ENCODE measurements at regions not wholly inside any gene's neighbourhood (a gene's known extent, or its start where the extent isn't known, plus 50 kb on each side); places are given as distances from the start of the nearest gene placed in this dataset.

GRCh38 chr1:30272277-30273020 is 450.9 kb downstream of the MATN1 start:
- DNase-seq (ENCODE audit: low spot score in 2 of 2), result no peak
- Mint-ChIP-seq H3K36me3 (ENCODE audit: insufficient read depth) (no peaks in the 10 kb centered on the region), H3K9me3 (no peaks in the 10 kb centered on the region), H3K27ac (ENCODE audit: low read depth) (no peak overlapping the region), H3K4me1 (no peaks in the 10 kb centered on the region), H3K4me3 (no peak overlapping the region), H3K27me3 (peaks cover 76% of the 10 kb centered on the region)
- no peak for ATAC-seq (replicated peaks; ENCODE audit: extremely low read depth, poor library complexity, severe bottlenecking)

GRCh38 chr1:30271401-30272276 is 451.7 kb downstream of the MATN1 start:
- Mint-ChIP-seq H3K36me3 (ENCODE audit: insufficient read depth) (no peaks in the 10 kb centered on the region), H3K9me3 (no peaks in the 10 kb centered on the region), H3K4me1 (no peaks in the 10 kb centered on the region), H3K4me3 (no peak overlapping the region), H3K27me3 (peaks cover 70% of the 10 kb centered on the region), H3K27ac (ENCODE audit: low read depth) (no peak overlapping the region)
- ATAC-seq (replicated peaks; ENCODE audit: extremely low read depth, poor library complexity, severe bottlenecking) (no peak), DNase-seq (ENCODE audit: low spot score in 2 of 2) (no peak)

GRCh38 chr1:30270461-30270860 is 452.9 kb downstream of the MATN1 start:
- H3K27me3 Mint-ChIP-seq, result peaks cover 68% of the 10 kb centered on the region
- no peaks in the 10 kb centered on the region for H3K4me1 Mint-ChIP-seq
- no peaks in the 10 kb centered on the region for H3K36me3 Mint-ChIP-seq (ENCODE audit: insufficient read depth)
- no peak for DNase-seq (ENCODE audit: low spot score in 2 of 2)
- ATAC-seq (replicated peaks; ENCODE audit: extremely low read depth, poor library complexity, severe bottlenecking), result no peak
- no peaks in the 10 kb centered on the region for H3K9me3 Mint-ChIP-seq
- H3K4me3 Mint-ChIP-seq, result no peak overlapping the region
- H3K27ac Mint-ChIP-seq (ENCODE audit: low read depth), result no peak overlapping the region

- Mint-ChIP-seq H3K4me1 (no peaks in the 10 kb centered on the region), H3K36me3 (ENCODE audit: insufficient read depth) (no peaks in the 10 kb centered on the region), H3K27ac (ENCODE audit: low read depth) (no peak overlapping the region), H3K9me3 (no peaks in the 10 kb centered on the region), H3K4me3 (no peak overlapping the region), H3K27me3 (peaks cover 67% of the 10 kb centered on the region)
- DNase-seq (ENCODE audit: low spot score in 2 of 2), result no peak
- no peak for ATAC-seq (replicated peaks; ENCODE audit: extremely low read depth, poor library complexity, severe bottlenecking)
These were observed 454.3 kb downstream of the MATN1 start for GRCh38 chr1:30268923-30269666.

- Mint-ChIP-seq H3K27me3 (peaks cover 61% of the 10 kb centered on the region), H3K4me1 (no peaks in the 10 kb centered on the region), H3K36me3 (ENCODE audit: insufficient read depth) (no peaks in the 10 kb centered on the region), H3K27ac (ENCODE audit: low read depth) (no peak overlapping the region), H3K4me3 (no peak overlapping the region), H3K9me3 (no peaks in the 10 kb centered on the region)
- ATAC-seq (replicated peaks; ENCODE audit: extremely low read depth, poor library complexity, severe bottlenecking), result no peak
- no peak for DNase-seq (ENCODE audit: low spot score in 2 of 2)
These were observed 455.5 kb downstream of the MATN1 start for GRCh38 chr1:30267856-30268255.

- Mint-ChIP-seq H3K27ac (ENCODE audit: low read depth) (no peak overlapping the region), H3K36me3 (ENCODE audit: insufficient read depth) (no peaks in the 10 kb centered on the region), H3K4me1 (no peaks in the 10 kb centered on the region), H3K4me3 (no peak overlapping the region), H3K9me3 (no peaks in the 10 kb centered on the region), H3K27me3 (peaks cover 53% of the 10 kb centered on the region)
- ATAC-seq (replicated peaks; ENCODE audit: extremely low read depth, poor library complexity, severe bottlenecking), result no peak
- DNase-seq (ENCODE audit: low spot score in 2 of 2), result no peak
These were observed 456.3 kb downstream of the MATN1 start for GRCh38 chr1:30267046-30267445.

- H3K36me3 Mint-ChIP-seq (ENCODE audit: insufficient read depth), result no peaks in the 10 kb centered on the region
- H3K9me3 Mint-ChIP-seq, result peaks cover 5% of the 10 kb centered on the region
- ATAC-seq (replicated peaks; ENCODE audit: extremely low read depth, poor library complexity, severe bottlenecking) (no peak), DNase-seq (ENCODE audit: low spot score in 2 of 2) (no peak)
- H3K4me3 Mint-ChIP-seq, result no peak overlapping the region
- no peaks in the 10 kb centered on the region for H3K4me1 Mint-ChIP-seq
- H3K27ac Mint-ChIP-seq (ENCODE audit: low read depth), result no peak overlapping the region
- peaks cover 44% of the 10 kb centered on the region for H3K27me3 Mint-ChIP-seq
These were observed 458.0 kb downstream of the MATN1 start for GRCh38 chr1:30265127-30266070.

- ATAC-seq (replicated peaks; ENCODE audit: extremely low read depth, poor library complexity, severe bottlenecking) (no peak), DNase-seq (ENCODE audit: low spot score in 2 of 2) (no peak)
- no peaks in the 10 kb centered on the region for H3K4me1 Mint-ChIP-seq
- peaks cover 5% of the 10 kb centered on the region for H3K9me3 Mint-ChIP-seq
- no peak overlapping the region for H3K27ac Mint-ChIP-seq (ENCODE audit: low read depth)
- H3K36me3 Mint-ChIP-seq (ENCODE audit: insufficient read depth), result no peaks in the 10 kb centered on the region
- H3K4me3 Mint-ChIP-seq, result no peak overlapping the region
- peaks cover 37% of the 10 kb centered on the region for H3K27me3 Mint-ChIP-seq
These were observed 458.7 kb downstream of the MATN1 start for GRCh38 chr1:30264672-30265025.

- Mint-ChIP-seq H3K36me3 (ENCODE audit: insufficient read depth) (no peaks in the 10 kb centered on the region), H3K9me3 (peaks cover 5% of the 10 kb centered on the region), H3K27ac (ENCODE audit: low read depth) (no peak overlapping the region), H3K4me1 (no peaks in the 10 kb centered on the region), H3K27me3 (peaks cover 37% of the 10 kb centered on the region), H3K4me3 (no peak overlapping the region)
- ATAC-seq (replicated peaks; ENCODE audit: extremely low read depth, poor library complexity, severe bottlenecking) (no peak), DNase-seq (ENCODE audit: low spot score in 2 of 2) (no peak)
These were observed 459.3 kb downstream of the MATN1 start for GRCh38 chr1:30263888-30264671.

GRCh38 chr1:30263405-30263804 is 460.0 kb downstream of the MATN1 start:
- H3K27ac Mint-ChIP-seq (ENCODE audit: low read depth), result no peak overlapping the region
- H3K36me3 Mint-ChIP-seq (ENCODE audit: insufficient read depth), result no peaks in the 10 kb centered on the region
- no peak for ATAC-seq (replicated peaks; ENCODE audit: extremely low read depth, poor library complexity, severe bottlenecking)
- H3K9me3 Mint-ChIP-seq, result peaks cover 5% of the 10 kb centered on the region
- no peak overlapping the region for H3K4me3 Mint-ChIP-seq
- no peaks in the 10 kb centered on the region for H3K4me1 Mint-ChIP-seq
- no peak for DNase-seq (ENCODE audit: low spot score in 2 of 2)
- H3K27me3 Mint-ChIP-seq, result peaks cover 37% of the 10 kb centered on the region

- ATAC-seq (replicated peaks; ENCODE audit: extremely low read depth, poor library complexity, severe bottlenecking) (no peak), DNase-seq (ENCODE audit: low spot score in 2 of 2) (no peak)
- H3K36me3 Mint-ChIP-seq (ENCODE audit: insufficient read depth), result no peaks in the 10 kb centered on the region
- H3K9me3 Mint-ChIP-seq, result peaks cover 5% of the 10 kb centered on the region
- H3K4me1 Mint-ChIP-seq, result no peaks in the 10 kb centered on the region
- no peak overlapping the region for H3K27ac Mint-ChIP-seq (ENCODE audit: low read depth)
- peaks cover 32% of the 10 kb centered on the region for H3K27me3 Mint-ChIP-seq
- no peak overlapping the region for H3K4me3 Mint-ChIP-seq
These were observed 461.2 kb downstream of the MATN1 start for GRCh38 chr1:30262158-30262557.
